Heart left ventricle (tissue), 13 donors: ENCODE measurements at regions not wholly inside any gene's neighbourhood (a gene's known extent, or its start where the extent isn't known, plus 50 kb on each side); places are given as distances from the start of the nearest gene placed in this dataset.

Source experiments
- CTCF ChIP-seq, 12 donors: fragments of 200-600 bp; sonication (generic) in 4 of 12; IDR thresholded peaks; one replicate each; pipeline versions ENCODE4 v1.5.0 to v1.8.0; 2018 to 2022; ENCODE audit warnings: antibody characterized with exemption in 12 of 12, mild to moderate bottlenecking in 5 of 12
- POLR2A ChIP-seq, 2 donors: fragments of 450-650 bp; IDR thresholded peaks; one replicate each; pipeline ENCODE4 v1.6.1; 2017; ENCODE audit warnings: antibody characterized with exemption in 2 of 2, mild to moderate bottlenecking in 2 of 2, moderate library complexity in 2 of 2
- donor health status: ischemic (EF 13 %, LVEDD 7.1; RV severe dilation, severe dysfunction).
- donor health status: DM: no; HTN: yes; CAD: no.
- donor health status: DM: no; HTN: no; CAD: no.
- donor health status: ischemic (EF 25% LVEDD 6.9; RV normal size, moderate dysfunction).
- donor health status: ischemic (EF 25% LVEDD 5.7; RV mildly dilated, moderate dysfunction).
- donor health status: ischemic (EF 35%, LVEDD 5.7; RV mildly dilated, moderate dysfunction).
- donor health status: nonischemic (EF 11% LVEDD 7.7; RV severe dilation, severe dysfunction).
- donor health status: DM: yes; HTN: yes; CAD: no.
- donor health status: PGD.
- donor health status: ischemic (EF 29% LVEDD 5.4; RV normal size, mild dysfunction).
- donor health status: nonischemic (EF 23%, LVEDD 6.1; RV moderate dilation, normal function).

- TF ChIP-seq CTCF (IDR thresholded peaks at IDR 0.05): no peak
- no peak for TF ChIP-seq POLR2A (IDR thresholded peaks at IDR 0.05)
Observed at GRCh38 chr4:4592414-4592813, 50.6 kb upstream of the STX18 start.
